WTC11 (cell line): ENCODE measurements at regions not wholly inside any gene's neighbourhood (a gene's known extent, or its start where the extent isn't known, plus 50 kb on each side); places are given as distances from the start of the nearest gene placed in this dataset.

Source experiments
- ETV6 ChIP-seq: sonication (generic); formaldehyde crosslinking; IDR thresholded peaks from 2 replicates; pipeline ENCODE4 v1.8.1; 2022; ENCODE audit warnings: mild to moderate bottlenecking, missing genetic modification reagents
- GABPB1 ChIP-seq: sonication (generic); formaldehyde crosslinking; IDR thresholded peaks from 2 replicates; pipeline ENCODE4 v1.8.1; 2023; ENCODE audit warnings: mild to moderate bottlenecking, missing genetic modification reagents
- GRHL2 ChIP-seq: fragments of 250-450 bp; sonication (Bioruptor Pico); IDR thresholded peaks from 2 replicates; pipeline ENCODE4 v1.8.0; 2022; ENCODE audit warnings: mild to moderate bottlenecking, moderate library complexity; ENCODE audit not compliant: insufficient replicate concordance, severe bottlenecking
- NR3C1 ChIP-seq: sonication (generic); formaldehyde crosslinking; conservative IDR thresholded peaks from 2 replicates; pipeline ENCODE4 v1.8.1; 2023; ENCODE audit warnings: low read depth, mild to moderate bottlenecking, missing genetic modification reagents
- RELA ChIP-seq: sonication (generic); formaldehyde crosslinking; IDR thresholded peaks from 2 replicates; pipeline ENCODE4 v1.8.1; 2022; ENCODE audit warnings: missing genetic modification reagents, mild to moderate bottlenecking, borderline replicate concordance
- ZNF423 ChIP-seq: fragments of 250-450 bp; sonication (Bioruptor Pico); IDR thresholded peaks from 2 replicates; pipeline ENCODE4 v2.1.2; 2022; ENCODE audit warnings: mild to moderate bottlenecking, moderate library complexity
- ZNF671 ChIP-seq: fragments of 250-450 bp; sonication (Bioruptor Pico); IDR thresholded peaks from 2 replicates; pipeline ENCODE4 v1.8.0; 2021; ENCODE audit warnings: mild to moderate bottlenecking
- TF ChIP-seq, protein P1 (sequence below): fragments of 200-600 bp; IDR thresholded peaks from 2 replicates; pipeline ENCODE4 v1.8.0; 2022; ENCODE audit warnings: antibody characterized with exemption
- TF ChIP-seq, protein P2 (sequence below): sonication (generic); formaldehyde crosslinking; IDR thresholded peaks from 2 replicates; pipeline ENCODE4 v1.8.0; 2022; ENCODE audit warnings: mild to moderate bottlenecking, missing genetic modification reagents
- TF ChIP-seq, protein P3 (sequence below): sonication (generic); formaldehyde crosslinking; IDR thresholded peaks from 2 replicates; pipeline ENCODE4 v1.8.1; 2022; ENCODE audit warnings: low read depth, missing genetic modification reagents, borderline replicate concordance
- TF ChIP-seq, protein P4 (sequence below): fragments of 250-450 bp; sonication (Bioruptor Pico); IDR thresholded peaks from 2 replicates; pipeline ENCODE4 v1.9.0; 2021; ENCODE audit warnings: moderate library complexity, mild to moderate bottlenecking, inconsistent platforms, borderline replicate concordance

DNA sequence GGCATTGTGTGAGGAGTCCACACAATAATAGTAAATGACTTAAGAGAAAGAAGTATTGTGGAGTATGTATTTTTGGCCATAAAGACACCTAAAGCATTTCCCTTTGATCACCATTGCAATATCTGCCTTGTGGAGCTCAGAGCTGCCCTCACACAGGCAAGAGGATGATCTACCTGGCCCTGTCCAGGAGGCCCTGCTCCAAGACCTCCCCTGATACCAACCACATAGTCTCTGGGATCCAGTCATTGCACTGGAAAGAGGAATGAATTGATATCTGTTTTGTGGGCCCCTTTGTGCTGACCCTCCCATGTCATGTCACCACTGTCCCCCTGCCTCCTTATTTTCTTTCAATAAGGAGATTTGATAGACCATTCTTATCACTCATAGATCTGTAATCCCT lies 430.6 kb upstream of the TNP1 start:
- TF ChIP-seq, protein P1, sequence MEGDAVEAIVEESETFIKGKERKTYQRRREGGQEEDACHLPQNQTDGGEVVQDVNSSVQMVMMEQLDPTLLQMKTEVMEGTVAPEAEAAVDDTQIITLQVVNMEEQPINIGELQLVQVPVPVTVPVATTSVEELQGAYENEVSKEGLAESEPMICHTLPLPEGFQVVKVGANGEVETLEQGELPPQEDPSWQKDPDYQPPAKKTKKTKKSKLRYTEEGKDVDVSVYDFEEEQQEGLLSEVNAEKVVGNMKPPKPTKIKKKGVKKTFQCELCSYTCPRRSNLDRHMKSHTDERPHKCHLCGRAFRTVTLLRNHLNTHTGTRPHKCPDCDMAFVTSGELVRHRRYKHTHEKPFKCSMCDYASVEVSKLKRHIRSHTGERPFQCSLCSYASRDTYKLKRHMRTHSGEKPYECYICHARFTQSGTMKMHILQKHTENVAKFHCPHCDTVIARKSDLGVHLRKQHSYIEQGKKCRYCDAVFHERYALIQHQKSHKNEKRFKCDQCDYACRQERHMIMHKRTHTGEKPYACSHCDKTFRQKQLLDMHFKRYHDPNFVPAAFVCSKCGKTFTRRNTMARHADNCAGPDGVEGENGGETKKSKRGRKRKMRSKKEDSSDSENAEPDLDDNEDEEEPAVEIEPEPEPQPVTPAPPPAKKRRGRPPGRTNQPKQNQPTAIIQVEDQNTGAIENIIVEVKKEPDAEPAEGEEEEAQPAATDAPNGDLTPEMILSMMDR, result no peak
- no peak for TF ChIP-seq GRHL2
- no peak for TF ChIP-seq RELA (CRISPR knock-in tag)
- no peak for TF ChIP-seq NR3C1 (CRISPR knock-in tag)
- TF ChIP-seq, protein P2, sequence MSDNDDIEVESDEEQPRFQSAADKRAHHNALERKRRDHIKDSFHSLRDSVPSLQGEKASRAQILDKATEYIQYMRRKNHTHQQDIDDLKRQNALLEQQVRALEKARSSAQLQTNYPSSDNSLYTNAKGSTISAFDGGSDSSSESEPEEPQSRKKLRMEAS (CRISPR knock-in tag), result no peak
- TF ChIP-seq ZNF423, result no peak
- no peak for TF ChIP-seq ETV6 (CRISPR knock-in tag)
- TF ChIP-seq GABPB1 (CRISPR knock-in tag), result no peak
- TF ChIP-seq, protein P3, sequence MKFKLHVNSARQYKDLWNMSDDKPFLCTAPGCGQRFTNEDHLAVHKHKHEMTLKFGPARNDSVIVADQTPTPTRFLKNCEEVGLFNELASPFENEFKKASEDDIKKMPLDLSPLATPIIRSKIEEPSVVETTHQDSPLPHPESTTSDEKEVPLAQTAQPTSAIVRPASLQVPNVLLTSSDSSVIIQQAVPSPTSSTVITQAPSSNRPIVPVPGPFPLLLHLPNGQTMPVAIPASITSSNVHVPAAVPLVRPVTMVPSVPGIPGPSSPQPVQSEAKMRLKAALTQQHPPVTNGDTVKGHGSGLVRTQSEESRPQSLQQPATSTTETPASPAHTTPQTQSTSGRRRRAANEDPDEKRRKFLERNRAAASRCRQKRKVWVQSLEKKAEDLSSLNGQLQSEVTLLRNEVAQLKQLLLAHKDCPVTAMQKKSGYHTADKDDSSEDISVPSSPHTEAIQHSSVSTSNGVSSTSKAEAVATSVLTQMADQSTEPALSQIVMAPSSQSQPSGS (CRISPR knock-in tag), result no peak
- no peak for TF ChIP-seq ZNF671 (CRISPR knock-in tag)
- TF ChIP-seq, protein P4, sequence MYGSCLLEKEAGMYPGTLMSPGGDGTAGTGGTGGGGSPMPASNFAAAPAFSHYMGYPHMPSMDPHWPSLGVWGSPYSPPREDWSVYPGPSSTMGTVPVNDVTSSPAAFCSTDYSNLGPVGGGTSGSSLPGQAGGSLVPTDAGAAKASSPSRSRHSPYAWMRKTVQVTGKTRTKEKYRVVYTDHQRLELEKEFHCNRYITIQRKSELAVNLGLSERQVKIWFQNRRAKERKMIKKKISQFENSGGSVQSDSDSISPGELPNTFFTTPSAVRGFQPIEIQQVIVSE (CRISPR knock-in tag), result no peak
